ENCODE measurements at regions not wholly inside any gene's neighbourhood (a gene's known extent, or its start where the extent isn't known, plus 50 kb on each side); places are given as distances from the start of the nearest gene placed in this dataset.

DNA sequence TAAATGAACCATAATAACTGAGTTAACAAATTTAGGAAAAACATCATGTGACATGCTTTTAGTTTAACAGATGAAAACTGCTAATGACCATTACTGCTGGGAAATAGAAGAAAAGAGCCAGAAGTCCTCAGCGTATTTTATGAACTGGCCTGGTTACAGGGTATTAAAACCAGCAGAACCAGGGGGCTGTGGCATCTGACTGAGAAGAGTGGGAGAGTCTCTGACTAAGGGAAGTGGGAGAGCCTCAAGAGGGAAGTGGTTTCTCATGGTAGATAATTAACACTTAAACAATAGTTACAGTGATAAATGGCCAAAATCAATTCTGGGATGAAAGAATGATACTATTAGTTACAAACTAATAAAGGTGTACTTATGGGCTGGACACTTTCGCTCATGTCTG, 79.8 kb downstream of the RBMY1D start:
- Histone ChIP-seq H4K20me1 (replicated peaks; ENCODE audit: control insufficient read depth, extremely low read depth, insufficient read depth, low read length) (no peaks in the 10 kb centered on the region), H3K4me2 (ENCODE audit: insufficient read depth, low read length) (no peak overlapping the region), H3K4me3 (replicated peaks in 1 of 3; ENCODE audit: insufficient read depth in 1 of 3, low read depth in 1 of 3, low read length in 3 of 3) (no peak overlapping the region), H3K9ac (replicated peaks; ENCODE audit: extremely low read depth, insufficient read depth, low read length) (no peak overlapping the region), H3K79me2 (ENCODE audit: control insufficient read depth, insufficient read depth, low read length) (no peaks in the 10 kb centered on the region), H3K36me3 (ENCODE audit: control insufficient read depth in 2 of 2, extremely low read depth in 1 of 2, insufficient read depth in 2 of 2, low read length in 2 of 2) (no peaks in the 10 kb centered on the region), H3K27me3 (ENCODE audit: control insufficient read depth in 2 of 2, insufficient read depth in 2 of 2, low read length in 2 of 2) (no peaks in the 10 kb centered on the region), H3K27ac (ENCODE audit: insufficient read depth, low read depth, low read length) (no peak overlapping the region), H3K4me1 (ENCODE audit: control insufficient read depth, extremely low read depth, insufficient read depth, low read length) (no peaks in the 10 kb centered on the region), H3K9me1 (replicated peaks; ENCODE audit: control insufficient read depth, extremely low read depth, insufficient read depth, low read length) (no peaks in the 10 kb centered on the region), H3K9me3 (replicated peaks; ENCODE audit: control insufficient read depth, insufficient read depth, low read length) (no peaks in the 10 kb centered on the region), H2AFZ (ENCODE audit: low read depth, low read length) (no peak overlapping the region)
- TF ChIP-seq CTCF (IDR thresholded peaks at IDR 0.05; ENCODE audit: extremely low read depth in 1 of 2, insufficient read depth in 1 of 2, low read depth in 1 of 2, low read length in 2 of 2), result no peak
- no peak for TF ChIP-seq JUN (IDR thresholded peaks at IDR 0.05; ENCODE audit: borderline replicate concordance, insufficient read depth, insufficient read length, low read depth)
- no peak for TF ChIP-seq POLR2AphosphoS5 (IDR thresholded peaks at IDR 0.05; ENCODE audit: insufficient read depth, low read depth, low read length)
- FAIRE-seq (no peak), DNase-seq (ENCODE audit: low read depth, low spot score) (no peak)
- intact Hi-C loops (cut with micrococcal nuclease) (no loop called here), dilution Hi-C loops (cut with MboI; ENCODE audit: extremely low pct_ligation_motif_present, low sequenced_read_pairs) (no loop called here)
- CTCF ChIA-PET, result no interaction called here
- BruUV-seq (replicated peaks), result no TSS peak
- POLR2A ChIA-PET, result no interaction called here

DNA sequence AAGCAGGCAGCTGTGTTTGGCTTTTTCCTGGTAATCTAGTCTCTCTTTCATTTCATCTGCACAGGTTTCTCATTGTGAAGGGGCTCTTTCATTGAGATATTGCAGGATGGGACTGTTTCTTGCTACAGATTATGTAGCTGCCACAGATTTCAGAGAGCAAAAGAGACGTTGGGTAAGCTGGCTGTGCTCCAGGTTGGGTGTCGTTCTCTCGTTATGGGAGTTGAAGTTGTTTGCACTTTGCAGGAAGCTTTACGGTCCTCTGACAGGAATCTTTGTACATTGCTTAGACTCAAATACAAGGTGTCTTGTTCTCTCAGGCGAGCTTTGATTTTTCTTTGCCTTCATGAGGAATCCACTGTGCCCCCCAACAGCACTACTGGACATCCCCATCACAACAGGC, 72.4 kb downstream of the RBMY1D start:
- Histone ChIP-seq H3K27me3 (ENCODE audit: control insufficient read depth in 2 of 2, insufficient read depth in 2 of 2, low read length in 2 of 2) (no peaks in the 10 kb centered on the region), H3K4me3 (replicated peaks in 1 of 3; ENCODE audit: insufficient read depth in 1 of 3, low read depth in 1 of 3, low read length in 3 of 3) (no peak overlapping the region), H3K9ac (replicated peaks; ENCODE audit: extremely low read depth, insufficient read depth, low read length) (no peak overlapping the region), H3K4me1 (ENCODE audit: control insufficient read depth, extremely low read depth, insufficient read depth, low read length) (no peaks in the 10 kb centered on the region), H3K27ac (ENCODE audit: insufficient read depth, low read depth, low read length) (no peak overlapping the region), H3K9me3 (replicated peaks; ENCODE audit: control insufficient read depth, insufficient read depth, low read length) (no peaks in the 10 kb centered on the region), H4K20me1 (replicated peaks; ENCODE audit: control insufficient read depth, extremely low read depth, insufficient read depth, low read length) (no peaks in the 10 kb centered on the region), H2AFZ (ENCODE audit: low read depth, low read length) (no peak overlapping the region), H3K4me2 (ENCODE audit: insufficient read depth, low read length) (no peak overlapping the region), H3K9me1 (replicated peaks; ENCODE audit: control insufficient read depth, extremely low read depth, insufficient read depth, low read length) (no peaks in the 10 kb centered on the region), H3K79me2 (ENCODE audit: control insufficient read depth, insufficient read depth, low read length) (no peaks in the 10 kb centered on the region), H3K36me3 (ENCODE audit: control insufficient read depth in 2 of 2, extremely low read depth in 1 of 2, insufficient read depth in 2 of 2, low read length in 2 of 2) (no peaks in the 10 kb centered on the region)
- dilution Hi-C loops (cut with MboI; ENCODE audit: extremely low pct_ligation_motif_present, low sequenced_read_pairs), result no loop called here
- DNase-seq (ENCODE audit: low read depth, low spot score) (no peak), FAIRE-seq (no peak)
- TF ChIP-seq EZH2 (IDR thresholded peaks at IDR 0.05; ENCODE audit: borderline replicate concordance, low read depth, low read length, severe bottlenecking) (no peak), CTCF (IDR thresholded peaks at IDR 0.05; ENCODE audit: extremely low read depth in 1 of 2, insufficient read depth in 1 of 2, low read depth in 1 of 2, low read length in 2 of 2) (no peak), GATA2 (IDR thresholded peaks at IDR 0.05; ENCODE audit: insufficient read depth, insufficient read length, low read depth, low read length) (no peak), MYC (IDR thresholded peaks at IDR 0.05; ENCODE audit: low read depth, low read length) (no peak), JUN (IDR thresholded peaks at IDR 0.05; ENCODE audit: borderline replicate concordance, insufficient read depth, insufficient read length, low read depth) (no peak), POLR2A (IDR thresholded peaks at IDR 0.05; ENCODE audit: low read depth, low read length) (no peak), POLR2AphosphoS5 (IDR thresholded peaks at IDR 0.05; ENCODE audit: insufficient read depth, low read depth, low read length) (no peak), FOS (IDR thresholded peaks at IDR 0.05; ENCODE audit: borderline replicate concordance, insufficient read depth, low read length) (no peak)
- TF ChIP-seq, protein P1, sequence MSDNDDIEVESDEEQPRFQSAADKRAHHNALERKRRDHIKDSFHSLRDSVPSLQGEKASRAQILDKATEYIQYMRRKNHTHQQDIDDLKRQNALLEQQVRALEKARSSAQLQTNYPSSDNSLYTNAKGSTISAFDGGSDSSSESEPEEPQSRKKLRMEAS (IDR thresholded peaks at IDR 0.05; ENCODE audit: insufficient read depth, insufficient read length), result no peak
- no TSS peak for BruUV-seq (replicated peaks)
- CTCF ChIA-PET, result no interaction called here
- intact Hi-C loops (cut with micrococcal nuclease), result no loop called here
- POLR2A ChIA-PET, result no interaction called here

All from endothelial cell of umbilical vein (primary cell).